ENCODE measurements at regions not wholly inside any gene's neighbourhood (a gene's known extent, or its start where the extent isn't known, plus 50 kb on each side); places are given as distances from the start of the nearest gene placed in this dataset.

DNA sequence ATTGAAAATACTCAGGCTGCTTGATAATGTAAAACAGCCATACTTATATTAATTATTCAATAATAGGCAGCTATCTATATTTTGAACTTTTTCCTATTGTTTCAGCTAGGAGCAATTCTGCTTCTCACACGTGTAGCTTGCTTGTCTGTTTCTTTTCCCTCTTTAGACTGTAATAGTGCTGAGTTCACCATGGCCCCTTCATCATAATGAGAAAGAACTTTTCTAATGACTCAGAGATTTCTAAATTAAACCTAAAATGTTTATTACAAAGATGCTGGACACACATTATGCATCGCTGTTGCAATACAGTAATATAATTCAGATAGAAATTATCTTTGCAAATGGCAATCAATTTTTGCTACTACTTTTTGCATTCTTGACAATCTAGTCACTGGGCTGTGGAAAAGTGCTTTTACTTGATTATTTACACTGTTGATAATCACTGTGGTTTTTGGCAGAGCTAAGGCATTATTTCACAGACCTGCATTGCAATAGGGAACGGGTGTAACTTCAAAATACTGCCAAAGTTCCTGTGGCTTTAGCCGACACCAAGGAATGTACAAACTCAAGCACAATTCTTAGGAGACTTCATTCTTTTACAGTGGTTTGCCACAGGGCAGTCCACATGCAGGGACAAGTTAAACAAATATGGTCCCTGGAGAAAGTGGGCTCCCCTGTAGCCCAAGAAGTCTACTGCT, 281.0 kb upstream of the TBL1XR1 start:
- TF ChIP-seq, protein P1, sequence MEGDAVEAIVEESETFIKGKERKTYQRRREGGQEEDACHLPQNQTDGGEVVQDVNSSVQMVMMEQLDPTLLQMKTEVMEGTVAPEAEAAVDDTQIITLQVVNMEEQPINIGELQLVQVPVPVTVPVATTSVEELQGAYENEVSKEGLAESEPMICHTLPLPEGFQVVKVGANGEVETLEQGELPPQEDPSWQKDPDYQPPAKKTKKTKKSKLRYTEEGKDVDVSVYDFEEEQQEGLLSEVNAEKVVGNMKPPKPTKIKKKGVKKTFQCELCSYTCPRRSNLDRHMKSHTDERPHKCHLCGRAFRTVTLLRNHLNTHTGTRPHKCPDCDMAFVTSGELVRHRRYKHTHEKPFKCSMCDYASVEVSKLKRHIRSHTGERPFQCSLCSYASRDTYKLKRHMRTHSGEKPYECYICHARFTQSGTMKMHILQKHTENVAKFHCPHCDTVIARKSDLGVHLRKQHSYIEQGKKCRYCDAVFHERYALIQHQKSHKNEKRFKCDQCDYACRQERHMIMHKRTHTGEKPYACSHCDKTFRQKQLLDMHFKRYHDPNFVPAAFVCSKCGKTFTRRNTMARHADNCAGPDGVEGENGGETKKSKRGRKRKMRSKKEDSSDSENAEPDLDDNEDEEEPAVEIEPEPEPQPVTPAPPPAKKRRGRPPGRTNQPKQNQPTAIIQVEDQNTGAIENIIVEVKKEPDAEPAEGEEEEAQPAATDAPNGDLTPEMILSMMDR (IDR thresholded peaks at IDR 0.05) = no peak
- Histone ChIP-seq H3K4me3 (no peak overlapping the region), H3K27ac (peak overlapping the region in 1 of 2 donors; percentile 25), H3K9me3 (no peaks in the 10 kb centered on the region), H3K36me3 (no peaks in the 10 kb centered on the region), H3K4me1 (peaks cover 0 to 22% of the 10 kb centered on the region in 2 donors), H3K27me3 (no peaks in the 10 kb centered on the region)
- DNase-seq (ENCODE audit: low spot score) = peak; percentile 71

DNA sequence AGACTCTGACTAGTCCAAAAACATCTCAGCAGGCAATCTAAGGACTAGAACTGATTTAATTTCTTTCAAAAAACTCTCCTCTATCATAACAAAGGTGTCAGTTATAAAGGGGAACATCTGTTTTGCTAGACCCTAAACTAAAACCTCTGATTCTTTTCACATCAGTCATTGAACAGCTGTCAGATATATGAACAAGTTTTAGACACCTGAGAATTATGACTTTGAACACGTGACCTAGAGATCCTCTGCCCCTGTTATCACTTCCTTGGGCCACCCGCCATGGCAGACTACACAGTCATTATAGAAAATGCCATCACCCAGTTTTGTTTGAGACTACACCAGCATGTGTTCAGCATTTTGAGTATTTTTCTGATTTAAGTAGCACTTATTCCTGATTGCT, 282.3 kb upstream of the TBL1XR1 start:
- no peak for DNase-seq (ENCODE audit: low spot score)
- Histone ChIP-seq H3K27me3 (no peaks in the 10 kb centered on the region), H3K36me3 (no peaks in the 10 kb centered on the region), H3K4me1 (peaks cover 0 to 22% of the 10 kb centered on the region in 2 donors), H3K4me3 (no peak overlapping the region), H3K9me3 (no peaks in the 10 kb centered on the region), H3K27ac (no peak overlapping the region)
- TF ChIP-seq, protein P1 (IDR thresholded peaks at IDR 0.05) = no peak

DNA sequence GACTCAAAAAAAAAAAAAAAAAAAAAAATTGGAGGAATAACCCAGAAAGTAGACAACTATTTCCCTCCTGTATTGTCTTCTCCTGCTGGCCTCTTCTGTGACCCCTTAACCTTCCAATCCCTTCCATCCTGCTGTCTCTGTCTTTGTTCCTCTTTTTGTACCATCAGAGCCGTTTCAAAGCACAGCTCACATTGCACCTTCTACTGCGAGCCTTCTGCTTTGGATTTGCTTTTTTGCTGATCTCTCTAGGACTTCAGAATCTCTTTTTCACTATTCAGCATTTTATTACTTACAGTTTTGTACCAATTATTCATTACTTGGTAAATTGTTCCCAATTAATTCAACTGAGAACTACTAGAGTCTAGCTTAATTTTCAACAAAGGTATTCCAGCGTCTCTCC, 284.0 kb upstream of the TBL1XR1 start:
- H3K4me3 ChIP-seq = no peak overlapping the region
- peaks cover 0 to 22% of the 10 kb centered on the region in 2 donors for H3K4me1 ChIP-seq
- no peak for DNase-seq (ENCODE audit: low spot score)
- H3K27ac ChIP-seq = peak overlapping the region in 1 of 2 donors; percentile 23
- no peaks in the 10 kb centered on the region for H3K36me3 ChIP-seq
- TF ChIP-seq, protein P1 (IDR thresholded peaks at IDR 0.05) = no peak
- H3K27me3 ChIP-seq = no peaks in the 10 kb centered on the region
- peaks cover 0 to 13% of the 10 kb centered on the region in 2 donors for H3K9me3 ChIP-seq

DNA sequence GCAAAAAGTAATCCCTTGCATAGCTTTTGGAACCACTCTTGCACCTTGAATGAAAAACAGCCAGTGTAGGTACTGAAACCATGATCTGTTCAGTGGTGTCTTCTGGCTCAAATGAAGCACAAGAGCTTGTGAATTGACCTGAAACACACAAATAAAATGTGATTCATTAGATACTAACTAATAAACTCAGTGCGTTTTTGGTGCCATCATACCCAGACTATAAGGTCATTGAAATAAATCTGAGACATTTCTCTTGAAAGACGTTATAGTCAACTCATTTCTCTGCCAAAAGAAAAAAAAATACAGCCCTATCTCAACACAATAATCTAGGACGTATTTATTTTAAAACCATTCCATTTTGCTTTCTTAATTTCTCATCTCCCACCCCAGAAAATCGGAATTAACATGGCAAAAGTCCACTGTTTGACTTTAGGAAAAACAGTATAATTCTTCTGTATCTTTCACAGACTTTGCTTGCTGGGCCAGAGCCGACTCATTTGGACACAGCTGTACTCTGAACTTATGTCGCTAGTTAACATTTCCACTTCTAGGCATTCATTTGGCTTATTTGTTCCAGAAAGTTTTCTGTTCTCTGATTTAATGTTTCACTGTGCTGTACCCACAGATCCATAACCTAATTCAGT, 284.9 kb upstream of the TBL1XR1 start:
- no peak for DNase-seq (ENCODE audit: low spot score)
- TF ChIP-seq, protein P1 (IDR thresholded peaks at IDR 0.05) = no peak
- no peaks in the 10 kb centered on the region for H3K36me3 ChIP-seq
- peaks cover 0 to 22% of the 10 kb centered on the region in 2 donors for H3K4me1 ChIP-seq
- H3K4me3 ChIP-seq = no peak overlapping the region
- peak overlapping the region; percentile 1 to 23 for H3K27ac ChIP-seq
- peaks cover 0 to 13% of the 10 kb centered on the region in 2 donors for H3K9me3 ChIP-seq
- no peaks in the 10 kb centered on the region for H3K27me3 ChIP-seq

DNA sequence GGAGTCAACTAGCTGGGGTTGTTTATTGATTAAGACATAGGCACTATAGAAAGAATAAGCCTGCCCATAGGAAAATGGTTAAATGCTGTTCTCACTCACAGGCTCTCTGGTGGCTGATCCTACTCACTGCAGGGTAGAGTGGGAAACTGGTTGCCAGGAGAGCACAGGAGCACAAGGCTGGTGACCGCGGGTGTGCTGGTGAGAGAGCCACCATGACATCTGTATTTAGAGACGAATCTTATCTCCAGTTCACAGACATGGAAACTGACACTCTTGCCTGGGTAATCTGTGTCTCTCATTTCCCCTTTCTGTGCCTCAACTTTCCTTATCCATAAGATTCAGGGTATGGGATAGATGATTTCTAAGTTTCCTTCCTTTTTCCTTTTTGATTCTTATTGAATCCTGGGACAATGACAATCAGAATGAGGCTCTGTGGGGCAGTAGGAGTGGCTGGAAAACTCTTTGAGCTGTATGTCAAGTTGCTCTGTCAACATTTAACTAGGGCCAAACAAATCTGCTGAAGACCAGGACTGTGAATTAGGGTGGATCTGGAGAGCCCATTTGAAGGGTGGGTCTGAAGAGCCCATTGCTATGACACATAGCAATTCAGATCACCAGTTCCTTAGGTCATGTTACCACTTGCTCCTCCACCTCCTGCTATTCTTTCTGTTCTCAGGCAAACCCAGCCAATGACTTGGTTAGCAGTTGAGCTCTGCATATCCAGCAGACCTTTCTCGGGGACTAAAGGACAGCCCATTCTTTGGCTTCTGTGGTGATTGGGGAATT, 286.1 kb upstream of the TBL1XR1 start:
- Histone ChIP-seq H3K4me1 (peaks cover 0 to 15% of the 10 kb centered on the region in 2 donors), H3K36me3 (no peaks in the 10 kb centered on the region), H3K4me3 (no peak overlapping the region), H3K27ac (no peak overlapping the region), H3K9me3 (peaks cover 0 to 13% of the 10 kb centered on the region in 2 donors), H3K27me3 (no peaks in the 10 kb centered on the region)
- DNase-seq (ENCODE audit: low spot score) = no peak
- TF ChIP-seq, protein P1 (IDR thresholded peaks at IDR 0.05) = no peak
